Keratinocyte (primary cell): ENCODE measurements at regions not wholly inside any gene's neighbourhood (a gene's known extent, or its start where the extent isn't known, plus 50 kb on each side); places are given as distances from the start of the nearest gene placed in this dataset.

Experiments used
- CTCF ChIP-seq, 3 experiments: IDR thresholded peaks in 1 of 3; conservative IDR thresholded peaks in 1 of 3; optimal IDR thresholded peaks in 1 of 3; 2 replicates in 2 of 3; 3 replicates in 1 of 3; pipeline versions ENCODE3 to v1.5.1; 2011; ENCODE audit warnings: low read length in 3 of 3, mild to moderate bottlenecking in 3 of 3, moderate library complexity in 2 of 3, control low read depth in 1 of 3, inconsistent platforms in 1 of 3; ENCODE audit not compliant: insufficient read depth in 2 of 3; ENCODE audit errors: extremely low read depth in 1 of 3
- EZH2 ChIP-seq: IDR thresholded peaks from one replicate; pipeline ENCODE4 v1.6.1; 2012; ENCODE audit warnings: inconsistent platforms, mild to moderate bottlenecking, low read length, moderate library complexity

GRCh38 chrX:131970347-131970746, 52.8 kb upstream of the STK26 start:
- TF ChIP-seq CTCF (optimal IDR thresholded peaks at IDR 0.05 in 1 of 3, IDR thresholded peaks at IDR 0.05 in 1 of 3, conservative IDR thresholded peaks at IDR 0.05 in 1 of 3; ENCODE audit: extremely low read depth in 1 of 3, insufficient read depth in 2 of 3, low read length in 3 of 3) (no peak), EZH2 (no peak)
